ENCODE measurements at regions not wholly inside any gene's neighbourhood (a gene's known extent, or its start where the extent isn't known, plus 50 kb on each side); places are given as distances from the start of the nearest gene placed in this dataset.

- TF ChIP-seq RARB (CRISPR knock-in tag; IDR thresholded peaks at IDR 0.05): no peak
Measured at GRCh38 chr11:81874635-81875034, 859.0 kb downstream of the FAM181B start (continued).

- Histone ChIP-seq H3K27ac (no peak overlapping the region), H3K4me1 (no peaks in the 10 kb centered on the region), H3K4me2 (no peak overlapping the region), H3K4me3 (no peak overlapping the region), H3K9me3 (no peaks in the 10 kb centered on the region)
- 0% methylated on average over 2 of the region's 2 CpGs for WGBS (ENCODE audit: missing lambda C conversion rate)
- POLR2A ChIA-PET: no interaction called here
- FAIRE-seq (no peak), DNase-seq (ENCODE audit: low read depth in 1 of 2, low spot score in 1 of 2) (no peak), ATAC-seq (no peak)
- CTCF ChIA-PET: no interaction called here
- TF ChIP-seq HES2 (IDR thresholded peaks at IDR 0.05): no peak
Measured at GRCh38 chr11:81870815-81871214, 862.8 kb downstream of the FAM181B start.

GRCh38 chr11:81870066-81870412 is 863.6 kb downstream of the FAM181B start:
- no peak overlapping the region for H3K4me3 ChIP-seq
- no peak for TF ChIP-seq HOXB5 (CRISPR knock-in tag; IDR thresholded peaks at IDR 0.05)
- no peak for TF ChIP-seq EHF (CRISPR knock-in tag; IDR thresholded peaks at IDR 0.05)
- TF ChIP-seq ESRRA (IDR thresholded peaks at IDR 0.05; ENCODE audit: borderline replicate concordance, low read length): no peak
- TF ChIP-seq CHD2 (IDR thresholded peaks at IDR 0.05; ENCODE audit: low read length, partially characterized antibody): no peak
- no peak for TF ChIP-seq REST (IDR thresholded peaks at IDR 0.05)
- TF ChIP-seq TFCP2L1 (CRISPR knock-in tag; IDR thresholded peaks at IDR 0.05): no peak
- TF ChIP-seq RARB (CRISPR knock-in tag; IDR thresholded peaks at IDR 0.05): no peak
- no peak for TF ChIP-seq JUNB (IDR thresholded peaks at IDR 0.05)
- TF ChIP-seq E2F6 (IDR thresholded peaks at IDR 0.05; ENCODE audit: borderline replicate concordance, low read depth): no peak
- no peak for TF ChIP-seq BHLHE40 (IDR thresholded peaks at IDR 0.05; ENCODE audit: low read depth, low read length)
- no peak for TF ChIP-seq ATOH8 (CRISPR knock-in tag; IDR thresholded peaks at IDR 0.05; ENCODE audit: low read depth)
- TF ChIP-seq JUN (IDR thresholded peaks at IDR 0.05): no peak
- 0% methylated on average over 3 of the region's 3 CpGs for WGBS (ENCODE audit: missing lambda C conversion rate)
- ATAC-seq (no peak), FAIRE-seq (no peak), DNase-seq (ENCODE audit: low read depth in 1 of 2, low spot score in 1 of 2) (no peak)
- no peaks in the 10 kb centered on the region for H3K4me1 ChIP-seq
- H3K4me2 ChIP-seq: no peak overlapping the region
- H3K9me3 ChIP-seq: no peaks in the 10 kb centered on the region
- H3K27ac ChIP-seq: no peak overlapping the region
- ChIA-PET POLR2A (no interaction called here), CTCF (no interaction called here)

GRCh38 chr11:81869351-81870065 is 864.2 kb downstream of the FAM181B start:
- no peak overlapping the region for H3K27ac ChIP-seq
- CTCF ChIA-PET: no interaction called here
- no peak for ATAC-seq
- H3K4me2 ChIP-seq: no peak overlapping the region
- H3K4me3 ChIP-seq: no peak overlapping the region
- no peak for TF ChIP-seq MYC (IDR thresholded peaks at IDR 0.05; ENCODE audit: borderline replicate concordance, low read length)
- TF ChIP-seq TP53 (CRISPR knock-in tag; IDR thresholded peaks at IDR 0.05): no peak
- no peak for DNase-seq (ENCODE audit: low read depth in 1 of 2, low spot score in 1 of 2)
- WGBS (ENCODE audit: missing lambda C conversion rate): 0% methylated on average over 1 of the region's 1 CpG
- H3K9me3 ChIP-seq: no peaks in the 10 kb centered on the region
- FAIRE-seq: no peak
- POLR2A ChIA-PET: no interaction called here
- no peaks in the 10 kb centered on the region for H3K4me1 ChIP-seq
